ENCODE measurements at regions not wholly inside any gene's neighbourhood (a gene's known extent, or its start where the extent isn't known, plus 50 kb on each side); places are given as distances from the start of the nearest gene placed in this dataset.

GRCh38 chr9:107830479-107830878 lies 340.9 kb upstream of the KLF4 start:
- Histone ChIP-seq H2BK120ac (ENCODE audit: low read depth, low read length) (no peak overlapping the region), H2AK9ac (replicated peaks; ENCODE audit: low read depth, low read length, poor library complexity) (no peak overlapping the region), H3K27me3 (ENCODE audit: control insufficient read depth, insufficient read depth, low read length) (no peaks in the 10 kb centered on the region), H2AK5ac (ENCODE audit: low read depth, low read length) (no peak overlapping the region), H3K27ac (ENCODE audit: insufficient read depth, low read length) (no peak overlapping the region), H3K14ac (replicated peaks; ENCODE audit: low read depth, low read length) (no peak overlapping the region), H2BK20ac (ENCODE audit: low read depth, low read length) (no peak overlapping the region), H3K36me3 (ENCODE audit: control insufficient read depth, insufficient read depth, low read length) (no peaks in the 10 kb centered on the region), H3K4me2 (ENCODE audit: low read depth, low read length) (no peak overlapping the region), H3K4me3 (ENCODE audit: insufficient read depth, low read depth, low read length) (no peak overlapping the region), H4K91ac (ENCODE audit: insufficient read depth, low read depth, low read length) (no peak overlapping the region), H3K9ac (ENCODE audit: low read depth, low read length) (no peak overlapping the region), H4K20me1 (ENCODE audit: insufficient read depth, low read length) (no peaks in the 10 kb centered on the region), H4K8ac (ENCODE audit: low read depth in 2 of 2, low read length in 2 of 2) (no peak overlapping the region), H3K4me1 (ENCODE audit: control insufficient read depth, insufficient read depth, low read length) (no peaks in the 10 kb centered on the region; the same call in 1 of the 2 replicates), H2BK5ac (ENCODE audit: low read depth, low read length, poor library complexity, severe bottlenecking) (no peak overlapping the region), H3K9me3 (ENCODE audit: control insufficient read depth, insufficient read depth, low read length) (no peaks in the 10 kb centered on the region), H4K5ac (ENCODE audit: low read depth, low read length) (no peak overlapping the region), H3K56ac (ENCODE audit: extremely low read depth, insufficient read depth, low read length) (no peak overlapping the region), H3K79me1 (ENCODE audit: low read depth in 1 of 2, low read length in 2 of 2) (no peaks in the 10 kb centered on the region), H2AFZ (replicated peaks; ENCODE audit: low read length, poor library complexity) (no peak overlapping the region), H3K18ac (ENCODE audit: low read depth, low read length) (no peak overlapping the region), H2BK15ac (ENCODE audit: low read depth, low read length) (no peak overlapping the region), H3K9me1 (ENCODE audit: insufficient read depth, low read length) (no peaks in the 10 kb centered on the region), H3K4ac (ENCODE audit: low read depth, low read length) (no peak overlapping the region), H3K23ac (ENCODE audit: low read depth, low read length) (no peak overlapping the region)
- CTCF ChIA-PET = interaction anchor here (0.7 kb wide), 1 partner anchor 23 kb away, joined by 3 read pairs; no protein-coding TSS in a partner anchor
- DNase-seq (no peak), ATAC-seq (ENCODE audit: low read depth) (no peak)
- no TSS peak for BruUV-seq (replicated peaks)
- in situ Hi-C loops (cut with MboI; ENCODE audit: low sequenced_read_pairs) (no loop called here), intact Hi-C loops (cut with micrococcal nuclease) (loop anchor here (5.0 kb wide), 1 partner anchor 193 kb away; no protein-coding TSS in a partner anchor), dilution Hi-C loops (cut with HindIII; ENCODE audit: low sequenced_read_pairs, unreplicated experiment) (no loop called here)
- WGBS, 2 experiments (ENCODE audit: extremely low coverage in 2 of 2, insufficient read length in 1 of 2) = no CpG with 5 or more reads among the region's 3 CpGs
- POLR2A ChIA-PET (ENCODE audit: unreplicated experiment) = no interaction called here
- no peak for TF ChIP-seq RAD21 (IDR thresholded peaks at IDR 0.05; ENCODE audit: low read length)
- no peak for TF ChIP-seq CEBPB (IDR thresholded peaks at IDR 0.05; ENCODE audit: low read depth, low read length)
- TF ChIP-seq POLR2A (IDR thresholded peaks at IDR 0.05; ENCODE audit: low read depth, low read length) = no peak
- TF ChIP-seq MAZ (IDR thresholded peaks at IDR 0.05; ENCODE audit: borderline replicate concordance, low read depth, low read length) = no peak
- no peak for TF ChIP-seq NFE2L2 (IDR thresholded peaks at IDR 0.05; ENCODE audit: low read depth, low read length)
- TF ChIP-seq ELK1 (IDR thresholded peaks at IDR 0.05; ENCODE audit: borderline replicate concordance, low read depth, low read length) = no peak
- no peak for TF ChIP-seq BHLHE40 (IDR thresholded peaks at IDR 0.05; ENCODE audit: low read depth, low read length)
- no peak for TF ChIP-seq CTCF (conservative IDR thresholded peaks at IDR 0.05; ENCODE audit: low read depth, low read length)
- no peak for TF ChIP-seq CHD1 (IDR thresholded peaks at IDR 0.05; ENCODE audit: low read depth, low read length)
- TF ChIP-seq FOS (IDR thresholded peaks at IDR 0.05; ENCODE audit: low read depth, low read length) = no peak
- TF ChIP-seq RCOR1 (IDR thresholded peaks at IDR 0.05; ENCODE audit: insufficient replicate concordance, low read length) = no peak
- no peak for TF ChIP-seq USF2 (IDR thresholded peaks at IDR 0.05; ENCODE audit: low read depth, low read length)
